ENCODE measurements at regions not wholly inside any gene's neighbourhood (a gene's known extent, or its start where the extent isn't known, plus 50 kb on each side); places are given as distances from the start of the nearest gene placed in this dataset.

GRCh38 chr2:125852364-125852763 lies 803.6 kb upstream of the GYPC start:
- no peak overlapping the region for H3K4me3 Mint-ChIP-seq (ENCODE audit: unreplicated experiment)
- intact Hi-C loops (cut with micrococcal nuclease): no loop called here
- no peaks in the 10 kb centered on the region for H3K27me3 Mint-ChIP-seq (ENCODE audit: insufficient read depth, unreplicated experiment)
- ChIA-PET CTCF (interaction anchor here (1.0 kb wide), 1 partner anchor 40 kb away, joined by 3 read pairs; no protein-coding TSS in a partner anchor), POLR2A (no interaction called here)
- no peak for DNase-seq (ENCODE audit: unreplicated experiment)
- H3K36me3 Mint-ChIP-seq (ENCODE audit: insufficient read depth, unreplicated experiment): no peaks in the 10 kb centered on the region
- TF ChIP-seq, protein P1, sequence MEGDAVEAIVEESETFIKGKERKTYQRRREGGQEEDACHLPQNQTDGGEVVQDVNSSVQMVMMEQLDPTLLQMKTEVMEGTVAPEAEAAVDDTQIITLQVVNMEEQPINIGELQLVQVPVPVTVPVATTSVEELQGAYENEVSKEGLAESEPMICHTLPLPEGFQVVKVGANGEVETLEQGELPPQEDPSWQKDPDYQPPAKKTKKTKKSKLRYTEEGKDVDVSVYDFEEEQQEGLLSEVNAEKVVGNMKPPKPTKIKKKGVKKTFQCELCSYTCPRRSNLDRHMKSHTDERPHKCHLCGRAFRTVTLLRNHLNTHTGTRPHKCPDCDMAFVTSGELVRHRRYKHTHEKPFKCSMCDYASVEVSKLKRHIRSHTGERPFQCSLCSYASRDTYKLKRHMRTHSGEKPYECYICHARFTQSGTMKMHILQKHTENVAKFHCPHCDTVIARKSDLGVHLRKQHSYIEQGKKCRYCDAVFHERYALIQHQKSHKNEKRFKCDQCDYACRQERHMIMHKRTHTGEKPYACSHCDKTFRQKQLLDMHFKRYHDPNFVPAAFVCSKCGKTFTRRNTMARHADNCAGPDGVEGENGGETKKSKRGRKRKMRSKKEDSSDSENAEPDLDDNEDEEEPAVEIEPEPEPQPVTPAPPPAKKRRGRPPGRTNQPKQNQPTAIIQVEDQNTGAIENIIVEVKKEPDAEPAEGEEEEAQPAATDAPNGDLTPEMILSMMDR (IDR thresholded peaks at IDR 0.05; ENCODE audit: unreplicated experiment): no peak
- peaks cover 6% of the 10 kb centered on the region for H3K9me3 Mint-ChIP-seq (ENCODE audit: unreplicated experiment)
- no TSS peak for BruUV-seq (replicated peaks)
- no peaks in the 10 kb centered on the region for H3K4me1 Mint-ChIP-seq (ENCODE audit: insufficient read depth, unreplicated experiment)
- no peak overlapping the region for H3K27ac Mint-ChIP-seq (ENCODE audit: low read depth, unreplicated experiment)

DNA sequence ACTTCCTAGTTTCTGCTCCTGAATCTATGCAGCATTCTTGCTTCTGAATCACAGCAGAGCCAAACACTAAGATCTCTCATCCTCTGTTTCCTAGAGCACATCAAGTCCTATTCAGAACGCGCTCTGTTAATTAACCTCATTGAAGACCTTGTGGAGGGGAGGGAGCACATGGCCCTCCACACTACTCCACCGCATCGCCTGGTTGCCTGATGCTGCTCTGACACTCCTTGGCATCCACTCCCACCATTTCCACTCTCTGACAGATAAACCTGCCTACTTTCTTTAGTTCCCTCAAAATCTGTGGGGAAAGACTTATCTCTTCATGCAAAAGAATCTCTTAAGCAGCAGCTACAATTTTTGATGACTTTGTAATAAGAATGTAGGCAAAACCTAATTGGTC lies 802.3 kb upstream of the GYPC start:
- no TSS peak for BruUV-seq (replicated peaks)
- Mint-ChIP-seq H3K4me3 (ENCODE audit: unreplicated experiment) (no peak overlapping the region), H3K9me3 (ENCODE audit: unreplicated experiment) (peaks cover 6% of the 10 kb centered on the region), H3K36me3 (ENCODE audit: insufficient read depth, unreplicated experiment) (no peaks in the 10 kb centered on the region), H3K27ac (ENCODE audit: low read depth, unreplicated experiment) (no peak overlapping the region), H3K27me3 (ENCODE audit: insufficient read depth, unreplicated experiment) (no peaks in the 10 kb centered on the region), H3K4me1 (ENCODE audit: insufficient read depth, unreplicated experiment) (no peaks in the 10 kb centered on the region)
- CTCF ChIA-PET: interaction anchor here (0.6 kb wide), 1 partner anchor 923 kb away, joined by 3 read pairs; no protein-coding TSS in a partner anchor
- POLR2A ChIA-PET: no interaction called here
- TF ChIP-seq, protein P1 (IDR thresholded peaks at IDR 0.05; ENCODE audit: unreplicated experiment): no peak
- no peak for DNase-seq (ENCODE audit: unreplicated experiment)
- intact Hi-C loops (cut with micrococcal nuclease): no loop called here

DNA sequence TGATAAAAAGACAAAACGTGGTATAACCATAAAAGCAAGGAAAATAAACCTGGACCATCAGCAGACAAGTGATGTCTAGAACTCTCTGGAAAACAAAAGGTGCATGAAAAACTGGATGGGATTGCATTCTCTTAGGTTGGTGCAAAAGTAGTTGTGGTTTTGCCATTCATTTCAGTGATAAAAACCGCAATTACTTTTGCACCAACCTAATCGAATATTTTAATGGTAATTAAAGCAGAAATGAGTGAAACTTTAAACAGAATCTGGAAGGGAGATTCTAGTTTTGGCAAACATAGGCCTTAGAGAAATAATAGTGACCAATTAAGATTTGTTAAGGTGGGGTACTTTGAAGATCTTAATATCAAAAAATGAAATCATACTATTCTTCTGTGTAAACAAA lies 800.8 kb upstream of the GYPC start:
- Mint-ChIP-seq H3K9me3 (ENCODE audit: unreplicated experiment) (peaks cover 6% of the 10 kb centered on the region), H3K27me3 (ENCODE audit: insufficient read depth, unreplicated experiment) (no peaks in the 10 kb centered on the region), H3K4me1 (ENCODE audit: insufficient read depth, unreplicated experiment) (no peaks in the 10 kb centered on the region), H3K4me3 (ENCODE audit: unreplicated experiment) (no peak overlapping the region), H3K27ac (ENCODE audit: low read depth, unreplicated experiment) (no peak overlapping the region), H3K36me3 (ENCODE audit: insufficient read depth, unreplicated experiment) (no peaks in the 10 kb centered on the region)
- ChIA-PET CTCF (interaction anchor here (0.7 kb wide), 1 partner anchor 1455 kb away, joined by 8 read pairs; no protein-coding TSS in a partner anchor), POLR2A (no interaction called here)
- TF ChIP-seq, protein P1 (IDR thresholded peaks at IDR 0.05; ENCODE audit: unreplicated experiment): no peak
- intact Hi-C loops (cut with micrococcal nuclease): no loop called here
- no peak for DNase-seq (ENCODE audit: unreplicated experiment)
- BruUV-seq (replicated peaks): no TSS peak

GRCh38 chr2:125857971-125858794 lies 797.8 kb upstream of the GYPC start:
- peaks cover 6% of the 10 kb centered on the region for H3K9me3 Mint-ChIP-seq (ENCODE audit: unreplicated experiment)
- H3K4me1 Mint-ChIP-seq (ENCODE audit: insufficient read depth, unreplicated experiment): no peaks in the 10 kb centered on the region
- TF ChIP-seq, protein P1 (IDR thresholded peaks at IDR 0.05; ENCODE audit: unreplicated experiment): no peak
- peak; percentile 18 for DNase-seq (ENCODE audit: unreplicated experiment)
- H3K27ac Mint-ChIP-seq (ENCODE audit: low read depth, unreplicated experiment): no peak overlapping the region
- no peak overlapping the region for H3K4me3 Mint-ChIP-seq (ENCODE audit: unreplicated experiment)
- no TSS peak for BruUV-seq (replicated peaks)
- no peaks in the 10 kb centered on the region for H3K27me3 Mint-ChIP-seq (ENCODE audit: insufficient read depth, unreplicated experiment)
- CTCF ChIA-PET: interaction anchor here (0.7 kb wide), 2 partner anchors 501 to 690 kb away, joined by 3 read pairs; no protein-coding TSS in a partner anchor
- intact Hi-C loops (cut with micrococcal nuclease): no loop called here
- POLR2A ChIA-PET: no interaction called here
- no peaks in the 10 kb centered on the region for H3K36me3 Mint-ChIP-seq (ENCODE audit: insufficient read depth, unreplicated experiment)

Measured in MCF 10A (cell line).